ENCODE measurements at regions not wholly inside any gene's neighbourhood (a gene's known extent, or its start where the extent isn't known, plus 50 kb on each side); places are given as distances from the start of the nearest gene placed in this dataset.

GRCh38 chr1:115436596-115436995 lies 98.5 kb upstream of the NGF start:
- TF ChIP-seq CTCF (IDR thresholded peaks at IDR 0.05) = no peak
- no peak for TF ChIP-seq POLR2A (IDR thresholded peaks at IDR 0.05)
- TF ChIP-seq EP300 (IDR thresholded peaks at IDR 0.05) = no peak
